SK-N-MC (cell line): ENCODE measurements at regions not wholly inside any gene's neighbourhood (a gene's known extent, or its start where the extent isn't known, plus 50 kb on each side); places are given as distances from the start of the nearest gene placed in this dataset.

Experiments used
- EZH2 ChIP-seq: fragments of 200-600 bp; sonication (generic); IDR thresholded peaks from one replicate; pipeline ENCODE4 v1.6.1; 2017; ENCODE audit warnings: antibody characterized with exemption
- FOXP2 ChIP-seq: optimal IDR thresholded peaks from 2 replicates; pipeline ENCODE3; 2011; ENCODE audit warnings: mild to moderate bottlenecking, moderate library complexity; ENCODE audit not compliant: insufficient read depth; ENCODE audit errors: extremely low read length, control extremely low read depth
- POLR2AphosphoS5 ChIP-seq: IDR thresholded peaks from 2 replicates; pipeline ENCODE4 v1.6.1; 2012; ENCODE audit warnings: mild to moderate bottlenecking, low read depth, low read length, borderline replicate concordance

GRCh38 chr21:35430260-35430659 lies 381.2 kb upstream of the RUNX1 start:
- TF ChIP-seq EZH2 (no peak), POLR2AphosphoS5 (no peak), FOXP2 (no peak)
